SKM-1 treated with dmso at 0.1 percent for 144 hours (cell line): ENCODE measurements at regions not wholly inside any gene's neighbourhood (a gene's known extent, or its start where the extent isn't known, plus 50 kb on each side); places are given as distances from the start of the nearest gene placed in this dataset.
A peak's percentile ranks its signal among the peaks of the same experiment; 100 is the strongest.
"Not testable (repeated sequence)": the region's sequence is repeated elsewhere in the genome, so short reads cannot be mapped to it uniquely, and the experiment has no call there.

Source experiments
- DNase-seq: peaks from one replicate; lab custom pipeline; 2025; ENCODE audit not compliant: unreplicated experiment; lab: John Stamatoyannopoulos, UW

DNA sequence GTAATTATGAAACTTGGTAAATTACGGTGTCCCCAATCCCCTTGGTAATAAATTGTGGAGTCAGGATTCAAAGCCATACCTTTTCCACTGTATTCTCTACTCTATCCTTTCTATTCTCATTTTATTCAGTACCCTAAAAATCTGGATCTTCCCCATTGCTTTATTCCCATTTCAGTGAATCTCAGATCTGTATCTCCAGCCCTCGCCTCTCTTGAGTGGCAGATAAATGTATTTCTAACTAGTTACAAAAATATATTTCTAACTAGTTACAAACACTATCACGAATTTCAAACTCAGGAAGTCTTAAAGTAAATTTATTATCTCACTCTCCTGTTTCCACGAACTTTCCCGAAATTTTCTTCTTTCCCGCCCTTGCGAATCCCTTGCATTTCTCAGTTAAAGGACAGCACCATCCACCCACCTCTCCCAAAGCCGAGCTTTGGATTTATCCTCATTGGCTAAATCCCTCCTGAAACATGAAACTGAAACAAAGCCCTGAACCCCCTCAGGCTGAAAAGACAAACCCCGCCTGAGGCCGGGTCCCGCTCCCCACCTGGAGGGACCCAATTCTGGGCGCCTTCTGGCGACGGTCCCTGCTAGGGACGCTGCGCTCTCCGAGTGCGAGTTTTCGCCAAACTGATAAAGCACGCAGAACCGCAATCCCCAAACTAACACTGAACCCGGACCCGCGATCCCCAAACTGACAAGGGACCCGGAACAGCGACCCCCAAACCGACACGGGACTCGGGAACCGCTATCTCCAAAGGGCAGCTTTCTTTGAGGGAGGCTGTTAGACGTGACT is 164.3 kb upstream of the PABPC3 start:
- DNase-seq: no peak

DNA sequence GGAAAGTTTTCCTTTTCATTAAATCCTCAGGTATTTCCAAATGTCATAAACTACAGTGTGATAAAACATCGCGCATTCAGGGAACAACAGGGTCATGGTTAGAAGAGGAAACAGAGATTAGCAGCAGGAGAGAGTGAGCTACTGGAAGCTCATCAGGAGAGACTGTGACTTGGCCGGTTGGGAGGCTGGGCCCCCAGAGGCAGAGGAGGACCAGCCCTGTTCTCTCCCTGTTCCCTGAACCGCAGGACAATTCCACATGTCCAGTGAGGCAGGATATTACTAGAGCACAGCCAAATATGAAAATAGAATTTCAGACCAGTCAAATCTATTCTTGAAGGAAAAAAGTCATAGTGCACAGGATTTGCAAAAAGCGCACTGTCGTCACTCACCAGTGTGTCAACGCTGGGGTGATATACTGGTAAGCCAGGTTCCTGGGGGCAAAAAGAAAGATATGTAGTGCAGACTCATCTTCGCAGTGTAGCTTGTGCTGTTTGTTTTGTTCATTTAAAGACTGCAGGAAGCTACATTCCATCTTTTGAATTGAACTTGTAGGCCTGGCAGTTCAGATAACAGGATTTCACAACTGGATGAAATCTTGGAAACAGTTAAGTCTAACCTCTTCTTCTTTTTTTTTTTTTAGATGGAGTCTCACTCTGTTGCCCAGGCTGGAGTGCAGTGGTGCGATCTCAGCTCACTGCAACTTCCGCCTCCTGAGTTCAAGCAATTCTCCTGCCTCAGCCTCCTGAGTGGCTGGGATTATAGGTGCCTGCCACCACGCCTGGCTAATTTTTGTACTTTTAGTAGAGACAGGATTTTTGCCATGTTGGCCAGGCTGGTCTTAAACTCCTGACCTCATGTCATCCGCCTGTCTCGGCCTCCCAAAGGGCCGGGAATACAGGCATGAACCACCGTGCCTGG is 162.6 kb upstream of the PABPC3 start:
- peak; percentile 75 for DNase-seq

DNA sequence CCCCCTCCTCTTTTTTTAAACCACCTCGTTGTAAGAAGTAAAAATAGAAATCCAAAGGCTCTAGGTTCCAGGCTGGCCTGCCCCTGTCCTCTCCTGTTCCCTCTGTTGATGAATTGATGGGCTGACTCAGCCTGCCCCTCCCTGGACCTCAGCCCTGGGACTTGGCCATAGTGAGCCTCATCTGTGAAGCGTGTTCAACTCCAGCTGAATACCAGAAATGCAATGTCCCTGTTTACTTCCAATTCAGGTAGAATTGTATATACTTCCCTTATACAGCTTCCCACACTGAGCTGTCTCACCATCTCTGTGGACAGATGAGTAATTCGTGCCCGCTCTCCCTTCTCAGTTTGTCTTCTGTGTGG is 161.9 kb upstream of the PABPC3 start:
- DNase-seq: not testable (repeated sequence)

DNA sequence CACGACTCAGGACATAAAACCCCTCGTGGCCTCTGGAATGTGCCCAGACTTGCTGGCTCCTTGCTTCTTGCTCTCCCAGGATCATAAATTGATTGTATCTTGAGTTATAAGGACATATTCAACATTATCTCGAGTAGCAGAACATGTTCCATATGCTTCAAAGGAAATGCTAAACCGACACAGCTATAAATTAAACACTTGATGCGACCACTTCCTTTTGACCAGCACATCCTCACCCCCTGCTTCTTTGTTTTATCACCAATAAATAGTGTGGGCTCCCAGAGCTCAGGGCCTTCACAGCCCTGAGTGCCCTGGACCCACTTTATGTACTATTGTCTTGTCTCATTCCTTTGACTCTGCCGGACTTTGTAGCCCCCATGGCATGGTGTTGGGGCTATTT is 157.0 kb upstream of the PABPC3 start:
- DNase-seq: no peak

DNA sequence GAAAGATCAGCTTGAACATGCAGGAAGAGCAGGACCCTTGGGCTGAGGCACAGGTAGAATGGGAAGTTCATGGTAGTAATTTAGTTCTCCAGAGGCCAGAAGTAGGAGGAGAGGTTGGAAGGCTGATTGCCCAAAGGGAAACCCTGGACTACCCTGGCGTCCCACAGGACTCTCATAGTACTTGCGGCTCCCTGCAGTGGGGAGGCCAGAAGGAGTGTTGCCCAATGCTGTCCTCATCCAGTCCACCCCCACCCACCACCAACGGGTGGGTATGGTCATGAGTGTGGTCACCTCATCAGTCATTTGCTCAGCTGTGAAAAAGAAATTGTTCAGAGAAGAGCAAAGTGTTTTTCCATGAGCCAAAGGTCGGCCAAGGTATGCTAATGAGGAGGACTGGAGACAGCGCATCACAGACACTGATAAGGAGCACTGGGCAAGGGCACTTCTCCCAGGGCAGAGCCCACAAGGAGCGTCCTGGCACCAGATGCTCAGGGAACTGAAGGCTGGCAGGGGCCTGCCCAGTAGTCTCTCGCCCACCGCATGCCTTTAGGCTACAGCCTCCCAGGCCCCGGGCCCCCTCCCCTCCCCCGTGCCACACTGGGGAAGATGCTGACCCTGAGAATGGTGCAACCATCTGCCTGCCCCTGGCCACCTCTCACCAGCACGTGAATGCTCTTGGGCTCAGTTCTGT is 154.8 kb upstream of the PABPC3 start:
- not testable (repeated sequence) for DNase-seq

DNA sequence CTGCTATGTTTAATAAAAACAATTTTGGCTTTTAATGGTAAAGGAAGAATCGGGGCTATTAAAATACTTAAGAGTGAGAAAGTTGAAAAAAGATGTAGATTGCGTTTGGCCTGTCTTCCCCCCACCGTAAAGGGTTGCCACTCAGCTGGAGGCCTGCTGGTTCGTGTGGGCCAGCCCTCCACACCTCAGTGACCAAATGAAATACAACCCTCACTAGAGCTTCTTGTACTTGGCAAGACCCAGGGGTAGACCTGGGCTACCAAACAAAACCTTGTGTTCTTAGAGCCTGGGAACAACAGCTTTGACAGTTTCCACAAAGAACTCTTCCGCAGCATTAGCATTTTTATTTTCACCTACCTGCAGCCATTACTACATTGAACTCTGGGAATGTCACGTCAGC is 152.8 kb upstream of the PABPC3 start:
- no peak for DNase-seq

DNA sequence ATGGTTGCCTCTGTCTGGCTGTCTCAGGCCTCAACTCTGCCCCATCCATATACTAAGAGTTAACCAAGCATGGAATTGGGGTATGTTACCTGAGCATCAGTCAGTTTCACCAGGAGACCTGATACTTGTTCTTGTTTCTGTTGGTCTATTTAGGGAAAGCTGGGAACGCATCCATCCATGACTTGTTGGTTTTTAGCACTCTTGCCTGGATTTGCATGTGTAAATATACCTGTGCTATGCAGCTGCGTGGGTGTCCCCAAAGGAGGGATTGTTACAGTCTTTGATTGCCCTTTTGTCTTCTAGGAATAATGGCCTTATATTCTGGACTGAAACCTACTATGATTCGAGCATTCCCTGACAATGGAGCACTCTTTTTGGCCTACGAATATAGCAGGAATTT is 151.9 kb upstream of the PABPC3 start:
- DNase-seq: not testable (repeated sequence)

DNA sequence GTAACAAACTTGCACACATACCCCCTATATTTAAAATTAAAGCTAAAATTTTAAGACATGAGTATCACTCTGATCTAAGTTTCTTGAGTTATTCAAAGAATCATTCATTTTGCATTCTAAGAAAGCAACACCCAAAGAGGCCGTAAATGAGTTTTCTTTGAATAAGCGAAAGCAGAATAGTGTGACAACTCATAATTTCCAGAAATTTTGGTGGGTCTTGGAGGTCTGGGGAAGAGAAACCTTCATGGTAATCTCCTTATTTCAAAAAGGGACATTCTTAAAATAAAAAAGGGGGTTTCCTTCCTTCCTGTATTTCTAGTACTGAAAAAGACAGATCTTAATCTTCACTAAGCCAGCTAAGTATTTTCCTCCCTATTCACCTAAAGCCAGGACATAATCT is 147.0 kb upstream of the PABPC3 start:
- not testable (repeated sequence) for DNase-seq

DNA sequence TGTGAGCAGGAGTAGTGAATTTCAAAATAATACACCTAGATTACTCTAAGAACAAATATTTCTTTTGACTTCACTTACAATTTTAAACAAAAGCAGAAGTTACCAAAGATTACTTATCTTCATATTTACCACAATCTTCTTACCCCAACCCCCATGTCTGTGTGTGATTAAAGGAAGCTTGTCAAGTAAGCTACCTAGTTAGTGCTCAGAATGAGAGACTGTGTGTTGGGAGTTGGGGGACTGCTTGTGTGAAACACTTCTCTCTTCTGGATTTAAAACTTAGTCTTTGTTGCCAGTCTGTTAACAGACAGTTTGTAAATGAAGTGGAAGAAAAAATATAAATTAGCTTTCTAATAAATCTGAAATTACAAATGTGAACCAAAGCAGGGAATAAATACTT is 145.3 kb upstream of the PABPC3 start:
- DNase-seq: not testable (repeated sequence)

DNA sequence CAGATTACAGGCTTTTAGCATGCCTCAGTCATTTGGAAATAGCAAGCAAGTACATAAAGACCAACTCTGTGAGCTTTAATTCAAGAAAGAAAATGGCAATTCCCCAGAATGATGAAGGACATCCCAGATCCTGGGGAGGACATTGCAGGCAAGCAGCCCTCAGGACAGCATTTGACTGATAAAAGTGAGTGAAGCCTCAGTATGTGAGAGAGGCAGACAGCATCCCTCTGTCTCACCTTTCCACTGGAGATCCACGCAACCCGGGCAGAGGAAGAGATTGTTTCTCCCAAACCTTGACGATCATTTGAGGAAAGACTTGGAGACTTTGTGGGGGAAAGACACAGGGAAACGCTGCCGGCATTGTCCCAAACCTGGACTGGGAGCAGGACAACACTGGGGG is 128.0 kb upstream of the PABPC3 start:
- not testable (repeated sequence) for DNase-seq

DNA sequence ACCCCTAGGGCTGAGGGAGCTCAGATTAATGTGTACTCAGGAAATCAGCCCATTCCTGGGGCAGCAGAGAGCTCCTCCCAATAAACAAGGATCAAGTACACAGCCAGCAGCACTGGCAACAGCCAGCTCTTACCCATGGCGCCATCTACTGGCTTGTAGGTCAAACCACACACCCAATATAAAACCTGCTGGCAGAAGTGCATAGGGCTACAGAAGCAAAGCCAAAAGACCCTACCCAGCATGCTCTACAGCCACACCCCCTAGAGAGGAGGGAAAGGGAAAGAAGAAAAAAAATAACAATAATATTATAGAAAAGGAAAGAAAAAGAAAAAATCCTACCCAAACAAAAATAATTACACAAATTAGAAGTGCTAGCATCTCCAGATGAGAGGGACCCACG is 127.5 kb upstream of the PABPC3 start:
- not testable (repeated sequence) for DNase-seq

DNA sequence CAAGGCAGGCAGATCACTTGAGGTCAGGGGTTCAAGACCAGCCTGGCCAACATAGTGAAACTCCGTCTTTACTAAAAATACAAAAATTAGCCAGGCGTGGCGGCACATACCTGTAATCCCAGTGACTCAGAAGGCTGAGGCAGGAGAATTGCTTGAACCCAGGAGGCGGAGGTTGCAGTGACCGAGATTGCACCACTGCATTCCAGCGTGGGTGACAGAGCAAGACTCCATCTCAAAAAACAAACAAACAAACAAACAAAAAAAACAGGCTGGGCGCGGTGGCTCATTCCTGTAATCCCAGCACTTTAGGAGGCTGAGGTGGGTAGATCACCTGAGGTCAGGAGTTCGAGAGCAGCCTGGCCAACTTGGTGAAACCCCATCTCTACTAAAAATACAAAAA is 122.8 kb upstream of the PABPC3 start:
- not testable (repeated sequence) for DNase-seq

DNA sequence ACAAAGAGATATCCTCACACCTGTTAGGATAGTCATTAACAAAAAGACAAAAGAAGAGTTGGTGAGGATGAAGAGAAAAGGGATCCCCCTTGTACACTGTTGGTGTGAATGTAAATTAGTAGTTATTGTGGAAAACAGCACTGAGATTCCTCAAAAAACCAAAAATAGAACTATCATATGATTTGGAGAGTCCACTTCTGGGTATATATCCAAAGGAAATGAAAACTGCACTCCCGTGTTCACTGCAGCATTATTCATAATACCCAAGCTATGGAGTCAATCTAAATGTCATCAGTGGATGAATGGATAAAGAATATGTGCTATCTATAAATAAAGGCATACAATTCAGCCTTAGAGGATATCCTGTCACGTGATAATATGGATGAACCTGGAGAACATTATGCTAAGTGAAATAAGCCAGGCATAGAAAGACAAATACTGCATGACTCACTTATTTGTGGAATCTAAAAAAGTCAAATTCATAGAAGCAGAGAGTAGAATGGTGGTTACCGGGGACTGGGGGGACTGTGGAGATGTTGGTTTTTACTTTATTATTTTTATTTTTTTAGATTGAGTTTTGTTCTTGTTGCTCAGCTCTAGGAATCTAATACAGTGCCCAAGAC is 114.6 kb upstream of the PABPC3 start:
- DNase-seq: not testable (repeated sequence)

DNA sequence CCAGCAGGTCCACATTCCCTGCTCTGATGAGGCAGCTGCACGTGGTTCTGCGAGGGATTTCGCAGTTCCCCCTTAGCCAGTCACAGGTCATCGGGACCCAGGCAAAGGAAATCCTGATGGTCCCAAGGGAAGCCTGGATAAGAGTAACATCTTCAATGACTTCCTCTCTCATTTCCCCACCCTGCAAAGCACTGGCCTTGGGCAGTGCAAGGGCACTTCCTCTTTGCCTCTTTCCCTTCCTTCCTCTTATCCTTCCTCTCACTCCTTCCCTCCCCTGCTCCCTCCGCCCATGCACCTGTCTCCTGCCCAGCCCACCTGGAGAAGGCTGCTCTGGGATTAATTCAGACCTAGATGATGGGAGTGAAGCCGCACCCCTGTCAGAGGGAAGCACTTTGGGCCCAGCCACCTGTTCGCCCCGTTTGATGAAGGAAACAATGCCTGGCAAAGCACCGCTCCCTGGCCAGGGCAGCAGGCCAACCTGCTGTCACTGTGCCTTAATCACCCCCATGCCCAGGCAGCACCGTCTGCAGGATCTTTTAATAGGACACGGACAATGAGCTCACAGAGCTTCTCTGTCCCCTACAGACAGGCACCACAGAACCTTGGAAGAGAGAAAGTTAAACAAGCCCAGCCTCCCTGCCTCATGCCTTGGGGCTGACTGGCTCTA is 113.5 kb upstream of the PABPC3 start:
- DNase-seq: no peak

DNA sequence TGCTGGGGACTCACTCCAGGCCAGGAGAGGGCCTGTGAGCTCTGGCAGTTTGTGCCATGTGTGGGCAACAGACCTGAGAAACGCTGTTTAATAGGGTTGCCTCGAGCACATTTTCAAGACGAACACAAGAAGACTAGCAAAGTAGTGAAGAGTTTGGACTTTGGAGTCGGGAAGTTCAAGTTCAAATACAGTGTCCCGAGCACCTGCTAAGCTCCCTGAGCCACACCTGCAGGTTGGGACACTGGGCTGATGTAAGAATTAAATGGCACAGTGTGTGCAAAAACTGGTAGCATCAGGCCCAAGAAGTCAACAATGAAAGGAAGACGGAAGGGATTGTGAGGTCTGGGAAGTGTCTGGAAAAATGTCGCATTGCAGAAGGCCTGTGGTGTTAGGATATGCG is 112.8 kb upstream of the PABPC3 start:
- no peak for DNase-seq

DNA sequence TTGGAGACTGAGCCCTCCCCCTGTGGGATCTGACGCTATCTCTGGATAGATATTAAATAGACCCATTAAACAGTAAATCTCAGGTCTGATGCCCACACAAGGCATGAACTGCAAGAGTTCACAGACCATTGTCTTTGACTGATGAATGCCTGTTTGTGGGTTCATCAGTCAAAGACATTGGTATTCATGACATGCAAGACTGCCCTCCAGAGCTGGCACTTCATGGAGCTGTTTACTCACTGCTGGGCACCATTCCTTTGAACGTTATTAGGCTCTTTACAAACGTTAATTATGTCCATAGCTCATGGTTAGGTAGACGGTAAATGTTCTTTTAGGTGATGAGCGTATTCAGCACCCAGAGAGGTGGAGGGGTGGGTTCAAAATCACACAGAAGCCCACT is 111.8 kb upstream of the PABPC3 start:
- DNase-seq: no peak

DNA sequence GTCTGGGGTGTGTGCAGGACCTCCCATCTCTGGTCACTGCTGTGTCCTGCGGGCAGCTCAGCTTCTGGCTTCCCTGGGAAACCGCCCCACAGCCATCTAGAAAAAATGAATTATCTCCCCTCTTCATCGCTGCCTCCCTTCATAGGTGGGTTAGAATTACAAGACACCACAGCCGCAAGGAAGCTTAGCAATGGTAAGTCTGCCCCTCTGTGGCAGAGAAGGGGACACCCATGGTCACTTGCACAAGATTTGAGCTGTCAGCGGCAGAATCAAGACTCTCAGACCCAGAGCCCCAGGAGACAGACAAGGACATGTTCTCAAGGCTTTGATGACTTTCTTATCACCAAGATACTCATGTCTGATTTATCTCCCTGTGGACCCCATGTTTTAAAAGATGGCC is 110.8 kb upstream of the PABPC3 start:
- DNase-seq: no peak

DNA sequence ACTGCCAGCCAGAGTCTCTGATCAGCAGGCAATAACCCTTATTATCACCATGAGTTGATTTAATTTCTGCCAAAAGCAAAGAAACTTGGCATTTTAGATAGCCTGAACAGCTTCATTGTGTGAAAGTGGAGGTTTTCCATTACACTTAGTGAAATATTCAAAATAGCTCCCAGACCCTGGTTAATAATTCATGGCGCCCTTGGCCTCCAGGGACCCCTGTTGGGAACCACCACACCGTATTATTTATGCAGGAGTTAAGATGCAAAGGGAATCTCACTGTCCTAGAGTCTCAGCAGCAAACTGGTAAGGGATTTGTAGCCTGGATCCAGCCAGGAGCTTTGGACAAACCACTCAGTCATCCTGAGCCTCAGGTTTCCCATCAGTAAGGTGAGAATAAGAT is 110.0 kb upstream of the PABPC3 start:
- DNase-seq: no peak

DNA sequence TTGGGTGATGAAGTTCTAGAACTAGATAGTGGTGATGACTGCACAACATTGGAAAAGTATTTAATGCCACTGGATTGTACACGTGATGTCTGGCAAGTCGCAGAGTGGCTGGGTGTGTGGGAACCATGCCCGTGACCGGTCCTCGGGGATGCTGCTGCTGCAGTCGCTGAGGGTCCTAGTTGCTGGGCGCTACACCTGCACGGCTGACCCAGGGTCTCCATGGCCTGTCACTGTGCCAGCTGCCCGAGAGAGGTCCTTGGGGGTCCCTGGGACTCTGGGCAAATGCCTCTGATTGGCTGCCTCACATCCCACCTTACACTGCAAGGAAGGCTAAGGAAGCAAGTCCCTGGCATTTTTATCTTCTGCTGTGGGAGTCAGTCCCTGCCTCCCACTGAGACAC is 109.1 kb upstream of the PABPC3 start:
- DNase-seq: no peak

DNA sequence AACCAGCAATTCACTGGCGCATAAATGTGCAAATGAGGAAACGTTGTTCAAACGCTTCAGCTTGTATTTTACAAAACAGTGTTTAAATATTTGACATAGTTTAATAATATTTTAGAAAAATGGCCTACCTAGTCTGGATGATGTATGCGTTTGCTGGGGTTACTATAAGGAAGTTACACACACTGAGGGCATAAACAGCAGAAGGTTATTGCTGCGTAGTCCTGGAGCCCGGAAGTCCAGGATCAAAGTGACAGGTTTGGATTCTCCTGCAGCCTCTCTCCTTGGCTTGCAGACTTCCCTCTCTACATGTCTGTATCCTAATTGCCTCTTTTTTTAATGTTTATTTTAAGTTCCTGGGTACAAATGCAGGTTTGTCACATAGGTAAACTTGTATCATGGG is 106.0 kb upstream of the PABPC3 start:
- not testable (repeated sequence) for DNase-seq

DNA sequence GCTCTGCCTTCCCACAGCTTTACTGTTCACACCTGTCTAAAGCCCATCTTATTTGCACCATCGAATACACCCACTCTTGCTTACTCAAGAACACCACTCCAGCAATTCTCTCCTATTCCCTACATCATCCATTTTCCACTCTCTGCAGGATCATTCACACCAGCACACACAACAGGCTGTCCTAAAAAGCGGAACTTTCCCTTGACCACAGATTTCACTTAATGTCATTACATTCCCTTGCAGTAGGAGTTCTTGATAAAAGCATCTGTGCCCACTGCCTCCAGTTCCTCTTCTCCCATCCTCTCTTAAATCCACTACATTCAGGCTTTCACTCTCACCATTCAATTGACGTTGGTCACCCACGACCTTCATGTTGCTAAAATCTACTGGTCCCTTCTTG is 103.0 kb upstream of the PABPC3 start:
- DNase-seq: not testable (repeated sequence)
